Cerebellar cortex (tissue), 1 donor: ENCODE measurements at regions not wholly inside any gene's neighbourhood (a gene's known extent, or its start where the extent isn't known, plus 50 kb on each side); places are given as distances from the start of the nearest gene placed in this dataset.

Experiments used
- DNase-seq: peaks from one replicate; pipeline ENCODE4 v3.0.0-alpha.2; 2015; ENCODE audit warnings: low spot score

GRCh38 chr2:155389224-155389623 lies 690.7 kb downstream of the KCNJ3 start:
- DNase-seq, result no peak

GRCh38 chr2:155384555-155385123 lies 686.1 kb downstream of the KCNJ3 start:
- DNase-seq, result no peak

- peak; percentile 66 for DNase-seq
Measured at GRCh38 chr2:155382776-155383175, 684.3 kb downstream of the KCNJ3 start.

- DNase-seq, result no peak
Measured at GRCh38 chr2:155381436-155381835, 682.9 kb downstream of the KCNJ3 start.

- no peak for DNase-seq
Measured at GRCh38 chr2:155379494-155379893, 681.0 kb downstream of the KCNJ3 start.

- no peak for DNase-seq
Measured at GRCh38 chr2:155377931-155378444, 679.5 kb downstream of the KCNJ3 start.

- peak; percentile 76 for DNase-seq
Measured at GRCh38 chr2:155377266-155377680, 678.8 kb downstream of the KCNJ3 start.

GRCh38 chr2:155372969-155373368 lies 674.5 kb downstream of the KCNJ3 start:
- DNase-seq, result peak; percentile 67

- peak; percentile 69 for DNase-seq
Measured at GRCh38 chr2:155368934-155369333, 670.4 kb downstream of the KCNJ3 start.

GRCh38 chr2:155364766-155365165 lies 666.3 kb downstream of the KCNJ3 start:
- DNase-seq, result no peak

GRCh38 chr2:155363349-155363888 lies 664.9 kb downstream of the KCNJ3 start:
- no peak for DNase-seq

- no peak for DNase-seq
Measured at GRCh38 chr2:155357172-155357571, 658.7 kb downstream of the KCNJ3 start.

- DNase-seq, result no peak
Measured at GRCh38 chr2:155356250-155356649, 657.8 kb downstream of the KCNJ3 start.

- DNase-seq, result no peak
Measured at GRCh38 chr2:155350783-155351580, 652.5 kb downstream of the KCNJ3 start.

- no peak for DNase-seq
Measured at GRCh38 chr2:155332016-155332415, 633.5 kb downstream of the KCNJ3 start.

GRCh38 chr2:155320236-155320635 lies 621.7 kb downstream of the KCNJ3 start:
- DNase-seq, result no peak

GRCh38 chr2:155318710-155319109 lies 620.2 kb downstream of the KCNJ3 start:
- DNase-seq, result no peak

GRCh38 chr2:155315768-155316167 lies 617.3 kb downstream of the KCNJ3 start:
- DNase-seq, result no peak

GRCh38 chr2:155310589-155310988 lies 612.1 kb downstream of the KCNJ3 start:
- peak; percentile 26 for DNase-seq

GRCh38 chr2:155309483-155309882 lies 611.0 kb downstream of the KCNJ3 start:
- no peak for DNase-seq

GRCh38 chr2:155308367-155309009 lies 610.0 kb downstream of the KCNJ3 start:
- DNase-seq, result no peak

GRCh38 chr2:155301221-155301620 lies 602.7 kb downstream of the KCNJ3 start:
- DNase-seq, result no peak

GRCh38 chr2:155298001-155298400 lies 599.5 kb downstream of the KCNJ3 start:
- no peak for DNase-seq
